OCI-LY7 (cell line): ENCODE measurements at regions not wholly inside any gene's neighbourhood (a gene's known extent, or its start where the extent isn't known, plus 50 kb on each side); places are given as distances from the start of the nearest gene placed in this dataset.

Source experiments
- CTCF ChIP-seq: fragments of 200-600 bp; sonication (generic); conservative IDR thresholded peaks from 2 replicates; pipeline ENCODE4 v1.5.1; 2014; ENCODE audit warnings: mild to moderate bottlenecking, antibody characterized with exemption, low read length, moderate library complexity, mixed read lengths
- EZH2phosphoT487 ChIP-seq: fragments of 200-600 bp; sonication (generic); IDR thresholded peaks from 2 replicates; pipeline ENCODE4 v1.6.1; 2018; ENCODE audit warnings: low read depth, borderline replicate concordance, mild to moderate bottlenecking, mixed run types, antibody characterized with exemption, low read length, moderate library complexity, mixed read lengths

- no peak for TF ChIP-seq CTCF
- no peak for TF ChIP-seq EZH2phosphoT487
Measured at GRCh38 chr21:27321791-27322190, 354.9 kb upstream of the ADAMTS5 start.
